ENCODE measurements at regions not wholly inside any gene's neighbourhood (a gene's known extent, or its start where the extent isn't known, plus 50 kb on each side); places are given as distances from the start of the nearest gene placed in this dataset.

- no peak for DNase-seq (ENCODE audit: extremely low spot score)
- WGBS, result 69% methylated on average over 4 of the region's 4 CpGs
- TF ChIP-seq POLR2A (IDR thresholded peaks at IDR 0.05; ENCODE audit: low read depth) (no peak), EP300 (IDR thresholded peaks at IDR 0.05) (no peak), POLR2AphosphoS5 (IDR thresholded peaks at IDR 0.05) (no peak), CTCF (IDR thresholded peaks at IDR 0.05) (no peak)
- intact Hi-C loops (cut with DNase I), result no loop called here
- Histone ChIP-seq H3K4me3 (no peak overlapping the region), H3K4me1 (peaks cover 0 to 41% (median 26%) of the 10 kb centered on the region in 4 donors), H3K36me3 (no peaks in the 10 kb centered on the region), H3K9me3 (no peaks in the 10 kb centered on the region), H3K27me3 (no peaks in the 10 kb centered on the region), H3K27ac (replicated peaks in 1 of 4) (no peak overlapping the region)
Observed at GRCh38 chr4:112905728-112906127, 143.7 kb upstream of the ANK2 start.

GRCh38 chr4:112908511-112908910 is 140.9 kb upstream of the ANK2 start:
- TF ChIP-seq EP300 (IDR thresholded peaks at IDR 0.05) (no peak), POLR2AphosphoS5 (IDR thresholded peaks at IDR 0.05) (no peak), POLR2A (IDR thresholded peaks at IDR 0.05; ENCODE audit: low read depth) (no peak), CTCF (IDR thresholded peaks at IDR 0.05) (no peak)

GRCh38 chr4:112910109-112910736 is 139.2 kb upstream of the ANK2 start:
- intact Hi-C loops (cut with DNase I), result no loop called here
- H3K27ac ChIP-seq (replicated peaks in 1 of 4), result peak overlapping the region; percentile 42 to 72 (median 62)

More at GRCh38 chr4:112908511-112908910, 140.9 kb upstream of the ANK2 start:
- no peaks in the 10 kb centered on the region for H3K27me3 ChIP-seq
- no peaks in the 10 kb centered on the region for H3K9me3 ChIP-seq
- no peak overlapping the region for H3K27ac ChIP-seq (replicated peaks in 1 of 4)
- intact Hi-C loops (cut with DNase I), result no loop called here
- no peak overlapping the region for H3K4me3 ChIP-seq
- no peaks in the 10 kb centered on the region for H3K36me3 ChIP-seq
- peaks cover 0 to 39% (median 24%) of the 10 kb centered on the region in 4 donors for H3K4me1 ChIP-seq
- no peak for DNase-seq (ENCODE audit: extremely low spot score)
- 83% methylated on average over 1 of the region's 1 CpG for WGBS

GRCh38 chr4:112916868-112917267 is 132.6 kb upstream of the ANK2 start:
- DNase-seq (ENCODE audit: extremely low spot score), result no peak
- H3K27me3 ChIP-seq, result no peaks in the 10 kb centered on the region
- no peaks in the 10 kb centered on the region for H3K36me3 ChIP-seq
- no peak for TF ChIP-seq CTCF (IDR thresholded peaks at IDR 0.05)
- TF ChIP-seq EP300 (IDR thresholded peaks at IDR 0.05), result no peak
- TF ChIP-seq POLR2AphosphoS5 (IDR thresholded peaks at IDR 0.05), result no peak
- intact Hi-C loops (cut with DNase I), result no loop called here
- no peak overlapping the region for H3K27ac ChIP-seq (replicated peaks in 1 of 4)
- no peak overlapping the region for H3K4me3 ChIP-seq
- peaks cover 0 to 7% (median 0%) of the 10 kb centered on the region in 4 donors for H3K4me1 ChIP-seq
- WGBS, result 72% methylated on average over 3 of the region's 3 CpGs
- no peaks in the 10 kb centered on the region for H3K9me3 ChIP-seq

More at GRCh38 chr4:112910109-112910736, 139.2 kb upstream of the ANK2 start:
- Histone ChIP-seq H3K27me3 (no peaks in the 10 kb centered on the region), H3K36me3 (no peaks in the 10 kb centered on the region), H3K4me1 (peaks cover 0 to 32% (median 22%) of the 10 kb centered on the region in 4 donors), H3K9me3 (no peaks in the 10 kb centered on the region), H3K4me3 (peak overlapping the region; percentile 37 to 54 (median 46))
- TF ChIP-seq CTCF (IDR thresholded peaks at IDR 0.05), result peak in 2 of 3 experiments; percentile 22 to 47
- TF ChIP-seq EP300 (IDR thresholded peaks at IDR 0.05), result no peak
- TF ChIP-seq POLR2AphosphoS5 (IDR thresholded peaks at IDR 0.05), result peak in 1 of 2 donors; percentile 29
- TF ChIP-seq POLR2A (IDR thresholded peaks at IDR 0.05; ENCODE audit: low read depth), result no peak
- no peak for DNase-seq (ENCODE audit: extremely low spot score)
- 11% methylated on average over 7 of the region's 7 CpGs for WGBS

GRCh38 chr4:112923516-112923915 is 125.9 kb upstream of the ANK2 start:
- H3K27ac ChIP-seq (replicated peaks in 1 of 4), result peak overlapping the region; percentile 46 to 71 (median 59)

More at GRCh38 chr4:112923516-112923915, 125.9 kb upstream of the ANK2 start:
- 38% methylated on average over 1 of the region's 1 CpG for WGBS
- DNase-seq (ENCODE audit: extremely low spot score), result no peak
- intact Hi-C loops (cut with DNase I), result no loop called here
- H3K9me3 ChIP-seq, result no peaks in the 10 kb centered on the region
- H3K36me3 ChIP-seq, result no peaks in the 10 kb centered on the region
- no peaks in the 10 kb centered on the region for H3K27me3 ChIP-seq
- peaks cover 19 to 70% (median 42%) of the 10 kb centered on the region in 4 donors for H3K4me1 ChIP-seq
- no peak for TF ChIP-seq EP300 (IDR thresholded peaks at IDR 0.05)
- no peak for TF ChIP-seq POLR2AphosphoS5 (IDR thresholded peaks at IDR 0.05)
- no peak for TF ChIP-seq POLR2A (IDR thresholded peaks at IDR 0.05; ENCODE audit: low read depth)
- no peak for TF ChIP-seq CTCF (IDR thresholded peaks at IDR 0.05)
- no peak overlapping the region for H3K4me3 ChIP-seq
